ENCODE measurements at regions not wholly inside any gene's neighbourhood (a gene's known extent, or its start where the extent isn't known, plus 50 kb on each side); places are given as distances from the start of the nearest gene placed in this dataset.

DNA sequence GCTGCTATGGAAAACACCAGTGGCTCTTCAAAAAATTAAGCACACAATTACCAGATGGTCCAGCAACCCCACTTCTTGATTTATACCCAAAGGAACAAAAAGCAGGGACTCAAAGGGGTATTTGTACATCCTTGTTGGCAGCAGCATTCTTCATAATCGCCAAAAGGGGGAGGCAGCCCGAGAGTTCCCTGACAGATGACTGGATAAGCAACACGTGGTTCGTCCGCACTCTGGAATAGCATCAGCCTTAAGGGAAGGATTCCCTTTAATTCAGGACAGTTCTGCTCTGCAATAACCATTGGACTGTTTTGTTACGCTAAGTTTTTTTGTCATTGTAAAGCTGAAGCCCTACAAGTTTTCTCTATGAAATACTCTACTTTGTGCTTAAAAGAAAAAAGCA, 76.7 kb upstream of the TWIST2 start:
- TF ChIP-seq, protein P1, sequence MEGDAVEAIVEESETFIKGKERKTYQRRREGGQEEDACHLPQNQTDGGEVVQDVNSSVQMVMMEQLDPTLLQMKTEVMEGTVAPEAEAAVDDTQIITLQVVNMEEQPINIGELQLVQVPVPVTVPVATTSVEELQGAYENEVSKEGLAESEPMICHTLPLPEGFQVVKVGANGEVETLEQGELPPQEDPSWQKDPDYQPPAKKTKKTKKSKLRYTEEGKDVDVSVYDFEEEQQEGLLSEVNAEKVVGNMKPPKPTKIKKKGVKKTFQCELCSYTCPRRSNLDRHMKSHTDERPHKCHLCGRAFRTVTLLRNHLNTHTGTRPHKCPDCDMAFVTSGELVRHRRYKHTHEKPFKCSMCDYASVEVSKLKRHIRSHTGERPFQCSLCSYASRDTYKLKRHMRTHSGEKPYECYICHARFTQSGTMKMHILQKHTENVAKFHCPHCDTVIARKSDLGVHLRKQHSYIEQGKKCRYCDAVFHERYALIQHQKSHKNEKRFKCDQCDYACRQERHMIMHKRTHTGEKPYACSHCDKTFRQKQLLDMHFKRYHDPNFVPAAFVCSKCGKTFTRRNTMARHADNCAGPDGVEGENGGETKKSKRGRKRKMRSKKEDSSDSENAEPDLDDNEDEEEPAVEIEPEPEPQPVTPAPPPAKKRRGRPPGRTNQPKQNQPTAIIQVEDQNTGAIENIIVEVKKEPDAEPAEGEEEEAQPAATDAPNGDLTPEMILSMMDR (IDR thresholded peaks at IDR 0.05; ENCODE audit: low read depth, low read length, missing control alignments), result peak; percentile 34
- no peak overlapping the region for H3K4me3 ChIP-seq (replicated peaks; ENCODE audit: low read depth, low read length)
- no peak for DNase-seq (ENCODE audit: extremely low read depth, low read depth)

DNA sequence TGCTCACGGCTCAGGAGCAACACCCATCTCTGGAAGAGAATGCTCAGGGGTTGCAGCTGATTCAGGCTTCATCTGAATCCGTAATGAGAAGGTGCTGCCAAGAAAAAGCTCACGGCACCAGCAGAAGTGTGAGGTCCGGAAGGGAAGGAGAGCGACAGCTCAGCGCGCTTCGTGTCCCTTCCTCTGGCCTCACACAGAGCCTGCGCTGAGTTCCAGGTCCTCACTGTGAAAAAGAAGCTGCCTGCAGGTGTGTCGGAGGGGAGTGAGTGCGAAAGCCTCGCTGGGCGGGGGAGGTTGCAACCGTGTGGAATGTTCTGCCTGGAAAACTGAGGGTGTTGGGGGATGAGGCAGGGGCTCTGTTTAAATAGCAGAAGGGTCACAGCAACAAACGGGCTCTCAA, 76.2 kb upstream of the TWIST2 start:
- no peak for DNase-seq (ENCODE audit: extremely low read depth, low read depth)
- TF ChIP-seq, protein P1 (IDR thresholded peaks at IDR 0.05; ENCODE audit: low read depth, low read length, missing control alignments), result no peak
- no peak overlapping the region for H3K4me3 ChIP-seq (replicated peaks; ENCODE audit: low read depth, low read length)

DNA sequence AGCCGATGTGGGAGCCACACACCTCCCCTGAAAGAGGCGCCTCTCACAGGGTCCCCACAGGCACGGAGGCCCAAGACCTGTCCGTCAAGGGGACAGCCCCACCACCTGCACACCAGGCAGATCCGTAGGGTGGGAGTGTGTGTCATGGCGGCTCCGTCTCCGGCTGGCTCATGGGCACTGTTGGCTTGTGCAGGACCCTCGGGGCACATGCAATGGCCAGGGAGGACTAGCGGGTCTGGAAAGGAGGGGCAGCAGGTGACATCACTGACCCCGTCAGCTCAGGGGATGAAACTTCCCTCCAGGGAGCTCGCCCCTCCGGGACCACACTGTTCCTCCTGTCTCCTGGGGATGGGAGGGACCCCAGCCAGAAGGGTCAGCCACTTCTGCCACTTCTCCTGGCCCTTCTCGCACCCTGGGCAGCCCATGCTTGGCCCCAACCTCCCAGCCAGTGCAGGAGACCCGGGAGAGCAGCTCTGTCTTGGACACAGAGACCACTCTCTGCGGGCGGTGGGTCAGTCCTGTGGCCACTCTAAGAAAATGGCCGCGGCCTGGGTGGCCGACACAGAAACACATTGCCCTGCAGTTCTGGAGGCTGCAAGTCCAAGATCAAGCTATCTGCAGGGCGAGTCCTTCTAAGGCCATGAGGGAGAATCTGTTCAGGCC, 75.1 kb upstream of the TWIST2 start:
- DNase-seq (ENCODE audit: extremely low read depth, low read depth), result no peak
- H3K4me3 ChIP-seq (replicated peaks; ENCODE audit: low read depth, low read length), result no peak overlapping the region
- TF ChIP-seq, protein P1 (IDR thresholded peaks at IDR 0.05; ENCODE audit: low read depth, low read length, missing control alignments), result no peak

DNA sequence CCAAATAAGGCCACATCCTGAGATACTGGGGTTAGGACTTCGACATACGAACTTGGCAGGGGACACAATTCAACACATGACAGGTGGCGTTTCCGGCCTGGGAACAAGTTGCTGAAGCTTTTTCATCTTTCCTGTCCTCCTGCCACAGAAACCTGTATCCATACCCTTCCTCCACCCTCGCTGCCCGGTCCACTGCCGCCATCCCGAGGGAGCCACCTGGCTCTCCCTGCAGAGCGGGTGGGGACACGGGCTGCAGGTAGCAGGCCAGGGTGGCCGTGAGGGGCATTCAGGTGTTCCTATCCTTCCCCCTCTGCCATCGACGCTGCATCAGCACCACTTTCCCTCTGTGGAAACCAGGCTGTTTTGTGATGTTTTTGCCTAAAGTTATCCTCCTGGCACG, 74.4 kb upstream of the TWIST2 start:
- TF ChIP-seq, protein P1 (IDR thresholded peaks at IDR 0.05; ENCODE audit: low read depth, low read length, missing control alignments), result no peak
- no peak overlapping the region for H3K4me3 ChIP-seq (replicated peaks; ENCODE audit: low read depth, low read length)
- DNase-seq (ENCODE audit: extremely low read depth, low read depth), result no peak

DNA sequence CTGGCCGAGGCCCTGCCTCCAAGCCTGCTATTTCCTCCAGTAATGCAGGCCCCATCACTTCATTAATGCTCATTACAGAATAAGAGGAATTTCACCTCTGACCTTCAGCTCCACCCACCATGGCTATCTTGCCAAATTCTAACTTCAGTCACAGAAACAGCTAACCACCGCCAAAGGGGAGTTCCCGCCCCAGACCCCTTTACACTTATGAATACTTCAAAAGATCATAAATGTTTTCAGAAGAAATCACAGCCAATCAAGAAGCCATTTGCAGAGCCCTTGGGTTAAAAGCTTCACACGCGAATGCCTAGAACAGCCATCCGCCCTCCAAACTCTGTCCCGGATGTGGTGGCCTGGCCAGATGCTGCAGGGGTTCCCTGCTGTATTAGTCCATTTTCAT, 73.8 kb upstream of the TWIST2 start:
- H3K4me3 ChIP-seq (replicated peaks; ENCODE audit: low read depth, low read length), result no peak overlapping the region
- TF ChIP-seq, protein P1 (IDR thresholded peaks at IDR 0.05; ENCODE audit: low read depth, low read length, missing control alignments), result no peak
- DNase-seq (ENCODE audit: extremely low read depth, low read depth), result no peak

DNA sequence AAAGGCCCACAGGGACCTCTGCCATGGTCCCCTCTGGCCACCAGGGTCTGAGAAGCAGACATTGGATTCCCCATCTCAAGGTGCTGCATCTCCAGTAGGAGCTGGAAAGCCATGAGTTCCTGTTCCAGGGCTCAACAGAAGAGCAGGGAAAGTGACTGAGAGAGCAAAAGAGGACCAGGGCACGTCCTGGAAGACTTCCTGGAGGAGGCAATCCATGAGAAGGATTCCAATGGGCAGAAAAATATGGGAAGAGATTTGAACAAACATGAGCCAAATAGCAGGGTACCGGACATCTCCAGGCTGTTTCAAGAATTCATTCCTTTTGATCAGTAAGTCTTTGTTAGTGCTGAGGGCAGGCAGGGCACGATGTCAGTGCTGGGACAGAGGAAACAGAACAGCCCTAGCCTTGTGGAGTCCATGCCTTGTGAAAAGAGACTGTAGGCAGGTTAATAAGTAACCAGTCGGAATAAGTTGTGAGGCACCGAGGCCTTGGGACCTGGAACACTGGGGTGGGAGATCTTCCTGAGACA, 72.8 kb upstream of the TWIST2 start:
- no peak for DNase-seq (ENCODE audit: extremely low read depth, low read depth)
- TF ChIP-seq, protein P1 (IDR thresholded peaks at IDR 0.05; ENCODE audit: low read depth, low read length, missing control alignments), result no peak
- H3K4me3 ChIP-seq (replicated peaks; ENCODE audit: low read depth, low read length), result no peak overlapping the region

DNA sequence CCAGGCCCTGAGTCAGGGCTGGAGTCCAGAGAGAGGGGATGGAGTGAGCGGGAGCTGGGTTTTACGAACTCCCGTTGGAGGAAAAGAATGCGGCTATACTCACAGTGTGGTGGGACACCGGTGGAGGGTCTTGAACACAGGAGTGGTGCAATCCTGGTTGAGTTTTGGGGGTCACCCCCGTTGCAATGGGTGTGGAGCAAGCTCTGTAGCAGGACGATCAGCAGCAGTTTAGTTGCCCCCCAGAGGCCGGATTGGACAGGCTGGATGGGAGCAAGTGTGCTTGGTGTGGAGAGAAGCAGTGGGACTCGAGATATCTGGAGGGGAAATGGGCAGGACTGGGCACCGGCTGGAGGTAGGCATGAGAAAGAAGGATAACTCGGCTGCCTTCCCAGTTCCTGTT, 72.3 kb upstream of the TWIST2 start:
- TF ChIP-seq, protein P1 (IDR thresholded peaks at IDR 0.05; ENCODE audit: low read depth, low read length, missing control alignments), result no peak
- no peak overlapping the region for H3K4me3 ChIP-seq (replicated peaks; ENCODE audit: low read depth, low read length)
- DNase-seq (ENCODE audit: extremely low read depth, low read depth), result no peak

Measured in HFF-Myc (cell line).